ENCODE measurements at regions not wholly inside any gene's neighbourhood (a gene's known extent, or its start where the extent isn't known, plus 50 kb on each side); places are given as distances from the start of the nearest gene placed in this dataset.
"Not testable (repeated sequence)": the region's sequence is repeated elsewhere in the genome, so short reads cannot be mapped to it uniquely, and the experiment has no call there.

- DNase-seq = no peak
- TF ChIP-seq CTCF (IDR thresholded peaks at IDR 0.05; ENCODE audit: low read depth, low read length) = no peak
- Histone ChIP-seq H3K27me3 (ENCODE audit: insufficient read depth, low read depth, severe bottlenecking) (peaks cover 4% of the 10 kb centered on the region), H3K36me3 (no peaks in the 10 kb centered on the region), H3K9me3 (ENCODE audit: severe bottlenecking) (no peaks in the 10 kb centered on the region), H3K27ac (no peak overlapping the region), H3K4me3 (ENCODE audit: low read depth, low read length) (no peak overlapping the region)
Observed at GRCh38 chr3:10645800-10646199, 140.4 kb upstream of the ATP2B2 start.

- DNase-seq = no peak
- Histone ChIP-seq H3K27ac (no peak overlapping the region), H3K36me3 (no peaks in the 10 kb centered on the region), H3K27me3 (ENCODE audit: insufficient read depth, low read depth, severe bottlenecking) (peaks cover 4% of the 10 kb centered on the region), H3K9me3 (ENCODE audit: severe bottlenecking) (no peaks in the 10 kb centered on the region), H3K4me3 (ENCODE audit: low read depth, low read length) (no peak overlapping the region)
- TF ChIP-seq CTCF (IDR thresholded peaks at IDR 0.05; ENCODE audit: low read depth, low read length) = no peak
Observed at GRCh38 chr3:10646531-10647335, 141.3 kb upstream of the ATP2B2 start.

- H3K27me3 ChIP-seq (ENCODE audit: insufficient read depth, low read depth, severe bottlenecking) = peaks cover 4% of the 10 kb centered on the region
- TF ChIP-seq CTCF (IDR thresholded peaks at IDR 0.05; ENCODE audit: low read depth, low read length) = no peak
- no peaks in the 10 kb centered on the region for H3K9me3 ChIP-seq (ENCODE audit: severe bottlenecking)
- no peak for DNase-seq
- no peak overlapping the region for H3K27ac ChIP-seq
- no peak overlapping the region for H3K4me3 ChIP-seq (ENCODE audit: low read depth, low read length)
- no peaks in the 10 kb centered on the region for H3K36me3 ChIP-seq
Observed at GRCh38 chr3:10647376-10647775, 142.0 kb upstream of the ATP2B2 start.

GRCh38 chr3:10648181-10648580, 142.8 kb upstream of the ATP2B2 start:
- TF ChIP-seq CTCF (IDR thresholded peaks at IDR 0.05; ENCODE audit: low read depth, low read length) = no peak
- Histone ChIP-seq H3K27me3 (ENCODE audit: insufficient read depth, low read depth, severe bottlenecking) (peaks cover 4% of the 10 kb centered on the region), H3K4me3 (ENCODE audit: low read depth, low read length) (no peak overlapping the region), H3K9me3 (ENCODE audit: severe bottlenecking) (no peaks in the 10 kb centered on the region), H3K27ac (no peak overlapping the region), H3K36me3 (no peaks in the 10 kb centered on the region)
- DNase-seq = no peak

- not testable (repeated sequence) for H3K4me3 ChIP-seq (ENCODE audit: low read depth, low read length); DNase-seq; H3K9me3 ChIP-seq (ENCODE audit: severe bottlenecking); H3K27me3 ChIP-seq (ENCODE audit: insufficient read depth, low read depth, severe bottlenecking); H3K27ac ChIP-seq; H3K36me3 ChIP-seq
Observed at GRCh38 chr3:10649463-10649862, 144.1 kb upstream of the ATP2B2 start.

- TF ChIP-seq CTCF (IDR thresholded peaks at IDR 0.05; ENCODE audit: low read depth, low read length) = no peak
- no peak overlapping the region for H3K4me3 ChIP-seq (ENCODE audit: low read depth, low read length)
- no peaks in the 10 kb centered on the region for H3K9me3 ChIP-seq (ENCODE audit: severe bottlenecking)
- DNase-seq = no peak
- no peak overlapping the region for H3K27ac ChIP-seq
- H3K27me3 ChIP-seq (ENCODE audit: insufficient read depth, low read depth, severe bottlenecking) = peaks cover 4% of the 10 kb centered on the region
- no peaks in the 10 kb centered on the region for H3K36me3 ChIP-seq
Observed at GRCh38 chr3:10651506-10651905, 146.1 kb upstream of the ATP2B2 start.
